ENCODE measurements at regions not wholly inside any gene's neighbourhood (a gene's known extent, or its start where the extent isn't known, plus 50 kb on each side); places are given as distances from the start of the nearest gene placed in this dataset.

DNA sequence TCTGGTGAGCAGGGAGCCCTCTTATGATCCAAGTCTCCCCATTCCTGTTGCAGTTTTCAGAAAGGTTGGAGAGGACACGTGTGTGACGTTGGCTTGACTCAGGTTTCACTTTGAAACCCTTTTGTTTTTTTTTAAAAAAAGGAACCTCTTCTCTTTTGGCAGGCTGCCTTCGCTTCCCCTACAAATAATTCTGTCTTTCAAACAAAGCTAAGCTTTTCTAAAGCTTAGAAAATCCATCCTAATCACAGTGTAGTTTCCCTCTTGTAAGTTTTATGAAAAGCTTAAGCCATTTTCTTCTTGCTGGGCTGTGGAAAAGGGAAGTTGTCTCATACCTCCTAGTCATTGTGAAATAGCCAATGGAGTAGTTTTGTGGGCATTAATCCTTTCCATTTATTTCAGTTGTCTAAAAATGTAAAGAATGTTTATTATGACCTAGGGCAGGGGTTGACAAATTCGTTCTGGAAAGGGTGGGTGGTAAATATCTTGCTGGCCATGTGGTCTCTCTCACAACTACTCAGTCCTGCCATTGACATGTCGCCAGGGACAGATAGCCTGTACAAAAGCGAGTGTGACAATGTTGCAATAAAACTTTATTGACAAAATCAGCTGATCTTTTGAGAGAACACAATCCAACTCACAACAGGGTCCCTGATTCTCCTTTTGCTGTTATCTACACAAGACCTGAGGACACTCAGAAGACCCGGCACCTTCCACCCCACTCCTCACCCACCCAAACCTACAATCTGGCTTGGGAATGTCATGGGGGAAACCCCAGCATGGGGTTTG, 878.8 kb downstream of the RNF144A start:
- TF ChIP-seq, protein P1, sequence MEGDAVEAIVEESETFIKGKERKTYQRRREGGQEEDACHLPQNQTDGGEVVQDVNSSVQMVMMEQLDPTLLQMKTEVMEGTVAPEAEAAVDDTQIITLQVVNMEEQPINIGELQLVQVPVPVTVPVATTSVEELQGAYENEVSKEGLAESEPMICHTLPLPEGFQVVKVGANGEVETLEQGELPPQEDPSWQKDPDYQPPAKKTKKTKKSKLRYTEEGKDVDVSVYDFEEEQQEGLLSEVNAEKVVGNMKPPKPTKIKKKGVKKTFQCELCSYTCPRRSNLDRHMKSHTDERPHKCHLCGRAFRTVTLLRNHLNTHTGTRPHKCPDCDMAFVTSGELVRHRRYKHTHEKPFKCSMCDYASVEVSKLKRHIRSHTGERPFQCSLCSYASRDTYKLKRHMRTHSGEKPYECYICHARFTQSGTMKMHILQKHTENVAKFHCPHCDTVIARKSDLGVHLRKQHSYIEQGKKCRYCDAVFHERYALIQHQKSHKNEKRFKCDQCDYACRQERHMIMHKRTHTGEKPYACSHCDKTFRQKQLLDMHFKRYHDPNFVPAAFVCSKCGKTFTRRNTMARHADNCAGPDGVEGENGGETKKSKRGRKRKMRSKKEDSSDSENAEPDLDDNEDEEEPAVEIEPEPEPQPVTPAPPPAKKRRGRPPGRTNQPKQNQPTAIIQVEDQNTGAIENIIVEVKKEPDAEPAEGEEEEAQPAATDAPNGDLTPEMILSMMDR (IDR thresholded peaks at IDR 0.05): no peak
- TF ChIP-seq POLR2AphosphoS5 (IDR thresholded peaks at IDR 0.05) (no peak), POLR2A (IDR thresholded peaks at IDR 0.05) (no peak)
